ENCODE measurements at regions not wholly inside any gene's neighbourhood (a gene's known extent, or its start where the extent isn't known, plus 50 kb on each side); places are given as distances from the start of the nearest gene placed in this dataset.
A peak's percentile ranks its signal among the peaks of the same experiment; 100 is the strongest.

GRCh38 chr13:75219479-75220237 is 262.3 kb downstream of the TBC1D4 start:
- H3K4me2 ChIP-seq, result peak overlapping the region; percentile 21; the same call in 1 of the 2 replicates
- H3K27me3 ChIP-seq (ENCODE audit: insufficient read depth, low read depth), result no peaks in the 10 kb centered on the region
- no peaks in the 10 kb centered on the region for H3K79me2 ChIP-seq (ENCODE audit: insufficient read depth, low read depth)
- no peak overlapping the region for H3K9ac ChIP-seq
- peak; percentile 79 for TF ChIP-seq CTCF (conservative IDR thresholded peaks at IDR 0.05; ENCODE audit: low read depth, low read length)
- H3K36me3 ChIP-seq (ENCODE audit: insufficient read depth), result no peaks in the 10 kb centered on the region
- no peak overlapping the region for H3K4me3 ChIP-seq (IDR thresholded peaks at IDR 0.05; ENCODE audit: insufficient read depth, low read depth, low read length)
- no peaks in the 10 kb centered on the region for H4K20me1 ChIP-seq (ENCODE audit: insufficient read depth)
- H3K27ac ChIP-seq, result no peak overlapping the region
- H3K4me1 ChIP-seq (ENCODE audit: low read depth, poor library complexity, severe bottlenecking), result no peaks in the 10 kb centered on the region
- peak overlapping the region; percentile 30; the same call in 1 of the 2 replicates for H2AFZ ChIP-seq (ENCODE audit: low read depth)

- Histone ChIP-seq H3K4me1 (ENCODE audit: low read depth, poor library complexity, severe bottlenecking) (no peaks in the 10 kb centered on the region), H4K20me1 (ENCODE audit: insufficient read depth) (no peaks in the 10 kb centered on the region), H3K27me3 (ENCODE audit: insufficient read depth, low read depth) (no peaks in the 10 kb centered on the region), H3K79me2 (ENCODE audit: insufficient read depth, low read depth) (no peaks in the 10 kb centered on the region), H3K4me2 (no peak overlapping the region), H3K27ac (no peak overlapping the region), H2AFZ (ENCODE audit: low read depth) (no peak overlapping the region), H3K9ac (no peak overlapping the region), H3K4me3 (IDR thresholded peaks at IDR 0.05; ENCODE audit: insufficient read depth, low read depth, low read length) (no peak overlapping the region), H3K36me3 (ENCODE audit: insufficient read depth) (no peaks in the 10 kb centered on the region)
- no peak for TF ChIP-seq CTCF (conservative IDR thresholded peaks at IDR 0.05; ENCODE audit: low read depth, low read length)
These were observed 264.0 kb downstream of the TBC1D4 start for GRCh38 chr13:75217949-75218348.

- H3K4me2 ChIP-seq, result no peak overlapping the region
- no peak overlapping the region for H3K4me3 ChIP-seq (IDR thresholded peaks at IDR 0.05; ENCODE audit: insufficient read depth, low read depth, low read length)
- no peaks in the 10 kb centered on the region for H3K27me3 ChIP-seq (ENCODE audit: insufficient read depth, low read depth)
- H3K79me2 ChIP-seq (ENCODE audit: insufficient read depth, low read depth), result no peaks in the 10 kb centered on the region
- no peak for TF ChIP-seq CTCF (conservative IDR thresholded peaks at IDR 0.05; ENCODE audit: low read depth, low read length)
- no peak overlapping the region for H2AFZ ChIP-seq (ENCODE audit: low read depth)
- H4K20me1 ChIP-seq (ENCODE audit: insufficient read depth), result no peaks in the 10 kb centered on the region
- H3K36me3 ChIP-seq (ENCODE audit: insufficient read depth), result no peaks in the 10 kb centered on the region
- H3K27ac ChIP-seq, result no peak overlapping the region
- H3K4me1 ChIP-seq (ENCODE audit: low read depth, poor library complexity, severe bottlenecking), result no peaks in the 10 kb centered on the region
- H3K9ac ChIP-seq, result no peak overlapping the region
These were observed 265.9 kb downstream of the TBC1D4 start for GRCh38 chr13:75216038-75216437.

- H3K36me3 ChIP-seq (ENCODE audit: insufficient read depth), result no peaks in the 10 kb centered on the region
- H3K4me1 ChIP-seq (ENCODE audit: low read depth, poor library complexity, severe bottlenecking), result no peaks in the 10 kb centered on the region
- no peak overlapping the region for H3K27ac ChIP-seq
- H3K9ac ChIP-seq, result no peak overlapping the region
- no peaks in the 10 kb centered on the region for H4K20me1 ChIP-seq (ENCODE audit: insufficient read depth)
- H3K27me3 ChIP-seq (ENCODE audit: insufficient read depth, low read depth), result no peaks in the 10 kb centered on the region
- H3K4me2 ChIP-seq, result no peak overlapping the region
- H2AFZ ChIP-seq (ENCODE audit: low read depth), result no peak overlapping the region
- no peak overlapping the region for H3K4me3 ChIP-seq (IDR thresholded peaks at IDR 0.05; ENCODE audit: insufficient read depth, low read depth, low read length)
- H3K79me2 ChIP-seq (ENCODE audit: insufficient read depth, low read depth), result no peaks in the 10 kb centered on the region
- TF ChIP-seq CTCF (conservative IDR thresholded peaks at IDR 0.05; ENCODE audit: low read depth, low read length), result no peak
These were observed 267.1 kb downstream of the TBC1D4 start for GRCh38 chr13:75214846-75215245.

Data from KMS-11 (cell line).